Spleen (tissue), 7 donors: ENCODE measurements at regions not wholly inside any gene's neighbourhood (a gene's known extent, or its start where the extent isn't known, plus 50 kb on each side); places are given as distances from the start of the nearest gene placed in this dataset.
"Not testable (repeated sequence)": the region's sequence is repeated elsewhere in the genome, so short reads cannot be mapped to it uniquely, and the experiment has no call there.

Source experiments
- POLR2A ChIP-seq, 3 donors: fragments of 450-650 bp; IDR thresholded peaks; one replicate each; pipeline ENCODE4 v1.5.1; 2017; ENCODE audit warnings: antibody characterized with exemption in 3 of 3, mild to moderate bottlenecking in 1 of 3
- POLR2AphosphoS5 ChIP-seq, 3 donors: sonication (generic); formaldehyde crosslinking; IDR thresholded peaks; one replicate each; pipeline ENCODE4 v1.5.1; 2017; ENCODE audit warnings: antibody characterized with exemption in 3 of 3
- TF ChIP-seq, protein P1 (sequence below), 11 experiments: fragments of 200-600 bp in 7 of 11; fragments of 450-650 bp in 4 of 11; sonication (generic) in 4 of 11; IDR thresholded peaks in 8 of 11; conservative IDR thresholded peaks in 3 of 11; 1 replicate in 7 of 11; 2 replicates in 4 of 11; pipeline versions ENCODE4 v1.4.0 to v1.8.0; 2016 to 2021; ENCODE audit warnings: antibody characterized with exemption in 11 of 11, inconsistent platforms in 4 of 11, mild to moderate bottlenecking in 1 of 11
- donor health status: DM: no; HTN: no; CAD: no; lungs with moderate emphysema.
- donor health status: DM: no; HTN: no; CAD: no.
- donor health status: DM: no; HTN: no; CAD: no.

DNA sequence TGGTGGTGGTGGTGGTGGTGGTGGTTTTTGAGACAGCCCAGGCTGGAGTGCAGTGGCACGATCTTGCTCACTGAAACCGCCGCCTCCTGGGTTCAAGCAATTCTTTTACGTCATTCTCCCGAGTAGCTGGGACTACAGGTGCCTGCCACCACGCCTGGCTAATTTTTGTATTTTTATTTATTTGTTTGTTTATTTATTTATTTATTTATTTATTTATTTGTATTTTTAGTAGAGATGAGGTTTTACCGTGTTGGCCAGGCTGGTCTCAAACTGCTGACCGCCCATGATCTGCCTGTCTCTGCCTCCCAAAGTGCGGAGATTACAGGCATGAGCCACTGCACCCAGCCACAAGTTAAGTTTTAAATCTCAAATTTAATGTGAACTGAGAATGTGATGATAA is 126.5 kb downstream of the PCDH18 start:
- TF ChIP-seq, protein P1, sequence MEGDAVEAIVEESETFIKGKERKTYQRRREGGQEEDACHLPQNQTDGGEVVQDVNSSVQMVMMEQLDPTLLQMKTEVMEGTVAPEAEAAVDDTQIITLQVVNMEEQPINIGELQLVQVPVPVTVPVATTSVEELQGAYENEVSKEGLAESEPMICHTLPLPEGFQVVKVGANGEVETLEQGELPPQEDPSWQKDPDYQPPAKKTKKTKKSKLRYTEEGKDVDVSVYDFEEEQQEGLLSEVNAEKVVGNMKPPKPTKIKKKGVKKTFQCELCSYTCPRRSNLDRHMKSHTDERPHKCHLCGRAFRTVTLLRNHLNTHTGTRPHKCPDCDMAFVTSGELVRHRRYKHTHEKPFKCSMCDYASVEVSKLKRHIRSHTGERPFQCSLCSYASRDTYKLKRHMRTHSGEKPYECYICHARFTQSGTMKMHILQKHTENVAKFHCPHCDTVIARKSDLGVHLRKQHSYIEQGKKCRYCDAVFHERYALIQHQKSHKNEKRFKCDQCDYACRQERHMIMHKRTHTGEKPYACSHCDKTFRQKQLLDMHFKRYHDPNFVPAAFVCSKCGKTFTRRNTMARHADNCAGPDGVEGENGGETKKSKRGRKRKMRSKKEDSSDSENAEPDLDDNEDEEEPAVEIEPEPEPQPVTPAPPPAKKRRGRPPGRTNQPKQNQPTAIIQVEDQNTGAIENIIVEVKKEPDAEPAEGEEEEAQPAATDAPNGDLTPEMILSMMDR (IDR thresholded peaks at IDR 0.05 in 8 of 11, conservative IDR thresholded peaks at IDR 0.05 in 3 of 11) = not testable (repeated sequence)
- TF ChIP-seq POLR2AphosphoS5, POLR2A (IDR thresholded peaks at IDR 0.05): not testable (repeated sequence)
